ENCODE measurements at regions not wholly inside any gene's neighbourhood (a gene's known extent, or its start where the extent isn't known, plus 50 kb on each side); places are given as distances from the start of the nearest gene placed in this dataset.
"Not testable (repeated sequence)": the region's sequence is repeated elsewhere in the genome, so short reads cannot be mapped to it uniquely, and the experiment has no call there.

GRCh38 chr6:21710908-21711627 lies 117.5 kb downstream of the SOX4 start:
- DNase-seq = no peak

GRCh38 chr6:21712213-21712612 lies 118.7 kb downstream of the SOX4 start:
- no peak for DNase-seq

GRCh38 chr6:21713481-21713880 lies 119.9 kb downstream of the SOX4 start:
- DNase-seq = no peak

DNA sequence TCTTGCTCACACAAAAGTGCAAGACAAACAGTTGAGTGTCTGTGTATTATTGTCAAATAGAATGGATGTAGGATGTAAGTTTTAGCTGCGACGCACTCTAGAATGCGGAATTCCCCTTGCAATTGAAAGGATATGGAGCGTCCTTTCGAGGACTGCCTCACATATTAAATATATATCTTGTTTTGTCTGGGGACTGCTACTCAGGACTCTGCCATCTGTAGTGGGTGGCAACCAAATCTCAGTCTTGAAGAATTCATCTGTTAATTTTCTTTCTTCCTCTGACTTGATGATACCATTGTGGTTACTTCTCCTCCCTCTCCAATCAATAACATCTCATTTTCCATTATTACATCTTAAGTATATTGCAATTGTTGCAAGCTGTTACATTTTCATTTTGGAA lies 121.6 kb downstream of the SOX4 start:
- no peak for DNase-seq

DNA sequence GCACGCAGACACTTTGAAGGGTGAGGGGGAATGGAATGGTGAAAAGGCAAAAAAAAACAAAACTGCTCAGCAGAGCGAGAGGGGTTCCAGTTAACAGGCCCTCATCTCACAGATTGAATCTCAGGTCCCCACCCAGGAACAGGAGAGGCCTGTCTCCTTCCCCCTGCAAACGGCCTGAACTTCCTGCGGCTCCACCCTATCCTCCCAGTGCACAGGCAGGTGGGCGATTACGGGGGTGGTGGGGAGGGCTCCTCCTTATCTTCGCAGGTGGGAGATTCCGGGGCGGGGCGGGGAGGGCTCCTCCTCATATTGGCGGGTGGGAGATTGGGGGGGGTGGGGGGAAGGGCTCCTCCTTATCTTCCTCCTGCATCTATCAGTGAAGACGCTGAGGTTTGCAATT lies 129.0 kb downstream of the SOX4 start:
- no peak for DNase-seq

- DNase-seq = no peak
These were observed 133.1 kb downstream of the SOX4 start for GRCh38 chr6:21726676-21727075.

DNA sequence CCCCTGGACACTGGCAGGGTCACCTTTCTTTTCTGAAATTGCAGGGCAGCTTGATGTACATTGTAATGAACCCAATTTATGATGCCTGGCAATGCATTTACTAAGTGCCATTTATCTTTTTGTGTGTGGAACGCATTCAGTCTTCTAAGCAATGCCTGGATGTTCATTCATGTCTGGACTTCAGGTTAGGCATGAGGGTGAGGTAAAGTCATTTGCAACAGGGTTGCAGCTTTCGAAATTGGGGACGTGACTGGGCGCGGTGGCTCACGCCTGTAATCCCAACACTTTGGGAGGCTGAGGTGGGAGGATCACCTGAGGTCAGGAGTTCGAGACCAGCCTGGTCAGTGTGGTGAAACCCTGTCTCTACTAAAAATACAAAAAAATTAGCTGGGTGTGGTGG lies 134.6 kb downstream of the SOX4 start:
- no peak for DNase-seq

GRCh38 chr6:21729431-21729830 lies 135.9 kb downstream of the SOX4 start:
- no peak for DNase-seq

DNA sequence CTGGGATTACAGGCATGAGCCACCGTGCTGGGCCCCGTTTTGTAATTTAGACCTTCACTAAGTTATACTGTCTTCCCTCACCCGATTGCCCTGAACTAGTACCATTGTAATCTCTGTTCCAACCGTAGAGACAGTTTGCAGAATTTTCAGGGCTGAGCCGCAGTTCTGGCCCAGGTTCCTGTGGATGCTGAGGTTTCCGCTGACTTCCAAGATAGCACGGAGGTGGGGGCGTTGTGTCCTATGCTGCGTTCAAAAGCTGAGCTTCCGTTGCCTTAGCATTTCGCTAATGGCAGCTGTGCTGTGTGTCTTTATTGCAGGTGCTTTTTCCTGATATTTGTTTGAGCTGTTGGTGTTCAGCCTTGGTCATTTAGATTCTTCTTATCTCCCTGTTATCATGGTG lies 137.0 kb downstream of the SOX4 start:
- no peak for DNase-seq

DNA sequence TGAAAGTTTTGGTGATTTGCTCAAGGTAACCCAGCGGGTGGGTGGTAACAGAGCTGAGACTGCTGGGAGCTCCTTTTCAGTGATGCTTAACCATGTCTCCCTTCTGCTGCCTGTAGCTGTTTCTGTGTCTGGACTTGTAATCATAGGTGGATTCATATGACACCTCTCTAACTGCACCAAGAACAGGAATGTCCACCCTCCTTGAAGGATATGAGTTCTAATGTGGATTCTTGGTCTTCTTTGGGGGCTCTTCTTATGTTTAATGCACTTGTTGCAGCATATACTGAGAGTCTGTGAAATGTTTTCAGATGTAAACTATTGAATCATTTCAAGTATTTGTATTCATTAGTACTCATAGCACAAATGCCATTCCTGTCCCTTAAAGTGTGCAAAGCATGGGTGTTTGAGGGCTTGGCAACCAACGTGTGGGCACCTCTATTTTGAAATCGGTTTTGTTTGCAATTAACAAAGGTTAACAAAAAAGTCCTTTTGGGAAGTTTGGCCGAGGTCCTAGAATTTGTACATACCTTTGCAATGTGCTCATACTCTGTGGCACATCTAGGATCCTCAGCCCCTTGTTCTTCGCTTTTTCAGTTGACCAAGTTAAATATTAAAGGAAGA lies 138.0 kb downstream of the SOX4 start:
- no peak for DNase-seq

DNA sequence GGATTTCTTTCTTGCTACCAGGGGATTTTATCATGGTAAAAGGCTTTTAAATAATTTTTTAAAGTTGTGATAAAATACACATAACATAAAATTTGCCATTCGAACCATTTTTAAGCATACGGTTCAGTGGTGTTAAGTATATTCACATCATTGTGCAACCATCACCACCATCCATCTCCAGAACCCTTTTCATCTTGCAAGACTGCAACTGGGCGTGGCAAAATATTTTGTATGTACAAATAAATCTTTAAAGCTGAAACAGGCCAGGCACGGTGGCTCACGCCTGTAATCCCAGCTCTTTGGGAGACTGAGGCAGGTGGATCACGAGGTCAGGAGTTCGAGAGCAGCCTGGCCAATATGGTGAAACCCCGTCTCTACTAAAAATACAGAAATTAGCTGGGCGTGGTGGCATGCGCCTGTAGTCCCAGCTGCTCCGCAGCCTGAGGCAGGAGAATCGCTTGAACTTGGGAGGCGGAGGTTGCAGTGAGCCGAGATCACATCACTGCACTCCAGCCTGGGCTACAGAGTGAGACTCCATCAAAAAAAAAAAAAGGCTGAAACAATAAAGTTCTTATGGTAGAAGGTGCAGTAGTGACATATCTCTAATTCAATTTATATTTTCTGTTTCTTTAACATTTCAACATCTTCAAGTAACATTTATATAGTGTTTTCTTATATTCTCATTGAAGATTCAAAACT lies 138.6 kb downstream of the SOX4 start:
- DNase-seq = not testable (repeated sequence)

GRCh38 chr6:21732731-21733130 lies 139.2 kb downstream of the SOX4 start:
- DNase-seq = no peak

- DNase-seq = no peak
These were observed 139.8 kb downstream of the SOX4 start for GRCh38 chr6:21733311-21733710.

DNA sequence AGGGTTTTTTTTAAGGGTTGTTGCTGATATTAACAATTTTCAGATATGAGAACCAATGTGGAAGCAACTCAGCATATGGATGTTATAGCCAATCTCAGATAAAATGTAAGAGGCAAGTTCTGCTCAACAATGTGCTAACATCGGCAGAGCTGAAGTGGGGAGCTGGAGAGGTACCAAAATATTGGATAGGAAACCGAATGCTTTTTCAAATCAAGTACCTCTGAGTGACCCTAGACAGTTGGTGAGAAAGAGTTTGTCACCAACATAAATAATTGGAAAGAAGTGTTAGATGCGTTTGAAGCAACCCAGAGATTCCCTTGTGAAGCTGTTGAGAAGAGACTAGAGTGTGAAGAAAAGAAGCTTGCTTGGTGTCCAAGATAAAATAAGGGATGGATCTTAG lies 140.7 kb downstream of the SOX4 start:
- no peak for DNase-seq

- DNase-seq = peak; percentile 83
These were observed 144.9 kb downstream of the SOX4 start for GRCh38 chr6:21738180-21739094.

DNA sequence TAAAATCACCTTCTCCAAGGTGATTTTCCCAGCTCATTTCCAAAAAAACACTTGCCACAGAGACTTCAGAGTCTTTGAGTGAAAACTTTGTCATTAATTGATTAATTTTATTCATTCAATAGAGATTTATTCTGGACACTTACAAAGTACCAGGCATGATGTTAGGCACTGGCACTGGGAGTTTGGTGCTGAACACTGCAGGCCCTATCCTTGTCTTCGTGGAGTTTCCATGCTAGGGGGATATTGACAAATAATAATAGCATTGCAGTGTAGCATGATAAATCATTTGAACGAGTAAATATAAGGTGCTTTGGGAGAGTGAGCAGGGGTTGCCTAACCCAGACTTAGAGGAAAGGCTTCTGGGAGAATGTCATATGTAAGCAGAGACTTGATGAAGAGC lies 145.7 kb downstream of the SOX4 start:
- DNase-seq = no peak

- no peak for DNase-seq
These were observed 146.3 kb downstream of the SOX4 start for GRCh38 chr6:21739838-21740237.

DNA sequence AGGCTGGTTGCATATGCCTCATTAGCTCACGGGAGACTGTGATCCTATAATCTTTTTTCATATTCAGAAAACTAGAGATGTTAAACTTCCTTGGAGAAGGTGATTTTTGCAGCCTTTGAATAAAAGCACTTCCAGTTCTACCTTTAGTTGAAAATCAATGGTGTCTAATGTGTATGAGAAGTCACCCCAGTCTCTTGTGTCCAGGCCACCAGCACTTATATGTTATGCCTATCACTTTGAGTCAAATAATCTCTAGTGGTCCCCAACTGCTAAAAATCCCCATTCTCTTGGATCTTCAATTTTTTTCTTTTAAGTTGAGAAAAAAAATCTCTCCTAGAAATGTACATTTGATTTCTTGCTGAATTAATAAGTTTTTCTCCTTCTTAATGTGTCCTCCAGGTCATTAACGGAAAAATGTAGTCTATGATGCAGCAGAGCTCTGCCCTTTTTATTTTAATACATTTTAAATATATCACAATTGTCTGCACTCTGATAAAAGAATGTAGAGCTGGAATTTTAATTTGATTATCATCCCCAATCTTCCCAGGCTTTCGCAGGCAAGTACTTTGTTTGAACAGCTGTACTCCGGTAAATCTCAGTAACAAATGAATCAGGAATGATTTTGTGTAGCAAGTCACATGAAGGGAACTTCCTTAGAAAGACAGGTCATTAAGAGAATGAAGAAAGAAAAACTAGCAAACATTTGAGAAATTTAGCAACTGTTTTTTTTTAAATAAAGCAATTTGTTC lies 147.0 kb downstream of the SOX4 start:
- DNase-seq = peak; percentile 46

GRCh38 chr6:21741221-21742109 lies 147.9 kb downstream of the SOX4 start:
- no peak for DNase-seq

GRCh38 chr6:21742238-21742660 lies 148.7 kb downstream of the SOX4 start:
- no peak for DNase-seq

- DNase-seq = no peak
These were observed 150.8 kb downstream of the SOX4 start for GRCh38 chr6:21744331-21744730.
